Keratinocyte (primary cell): ENCODE measurements at regions not wholly inside any gene's neighbourhood (a gene's known extent, or its start where the extent isn't known, plus 50 kb on each side); places are given as distances from the start of the nearest gene placed in this dataset.
A peak's percentile ranks its signal among the peaks of the same experiment; 100 is the strongest.

ENCODE experiments used
- DNase-seq: peaks from one replicate; pipeline ENCODE4 v3.0.0-alpha.2; 2011; ENCODE audit warnings: low read depth, missing footprints, low spot score
- FAIRE-seq: peaks from 2 replicates; lab custom pipeline; 2011; peaks lifted over from hg19 to GRCh38; lab: Jason Lieb, UNC
- H2AFZ ChIP-seq: 2 replicates; pipeline ENCODE4 v1.6.0; 2012; ENCODE audit warnings: low read length, control low read depth, inconsistent platforms; ENCODE audit not compliant: control insufficient read depth
- H3K27ac ChIP-seq: 2 replicates; pipeline ENCODE4 v1.5.1; 2011; ENCODE audit warnings: low read length; ENCODE audit not compliant: control insufficient read depth, insufficient read depth
- H3K27me3 ChIP-seq: 3 replicates; pipeline ENCODE4 v1.6.0; 2011; ENCODE audit warnings: low read length; ENCODE audit not compliant: control insufficient read depth, insufficient read depth; ENCODE audit errors: extremely low read depth
- H3K36me3 ChIP-seq, 2 experiments: 2 replicates in 1 of 2; 3 replicates in 1 of 2; pipeline ENCODE4 v1.5.1; 2011; ENCODE audit warnings: low read length in 2 of 2, mild to moderate bottlenecking in 1 of 2; ENCODE audit not compliant: control insufficient read depth in 2 of 2, insufficient read depth in 2 of 2; ENCODE audit errors: extremely low read depth in 1 of 2
- H3K4me1 ChIP-seq: 3 replicates; pipeline ENCODE4 v1.5.1; 2011; ENCODE audit warnings: low read length; ENCODE audit not compliant: control insufficient read depth, insufficient read depth; ENCODE audit errors: extremely low read depth
- H3K4me2 ChIP-seq: 3 replicates; pipeline ENCODE4 v1.6.0; 2011; ENCODE audit warnings: low read depth, low read length; ENCODE audit not compliant: control insufficient read depth, insufficient read depth; ENCODE audit errors: extremely low read depth
- H3K4me3 ChIP-seq, 3 experiments: fragments of 200-600 bp in 1 of 3; sonication (generic) in 1 of 3; 2 replicates in 2 of 3; 3 replicates in 1 of 3; pipeline ENCODE4 v1.5.1; 2011 to 2016; ENCODE audit warnings: low read length in 3 of 3, mild to moderate bottlenecking in 3 of 3, control low read depth in 2 of 3, inconsistent platforms in 1 of 3, low read depth in 1 of 3, mixed read lengths in 1 of 3, mixed run types in 1 of 3, moderate library complexity in 1 of 3; ENCODE audit not compliant: control insufficient read depth in 2 of 3, insufficient read depth in 2 of 3; ENCODE audit errors: extremely low read depth in 1 of 3
- H3K79me2 ChIP-seq: 2 replicates; pipeline ENCODE4 v1.6.0; 2012; ENCODE audit warnings: low read length; ENCODE audit not compliant: control insufficient read depth, insufficient read depth
- H3K9ac ChIP-seq: 3 replicates; pipeline ENCODE4 v1.6.0; 2011; ENCODE audit warnings: low read length; ENCODE audit not compliant: control insufficient read depth, insufficient read depth; ENCODE audit errors: extremely low read depth
- H3K9me1 ChIP-seq: 3 replicates; pipeline ENCODE4 v1.6.0; 2011; ENCODE audit warnings: low read length; ENCODE audit not compliant: control insufficient read depth, insufficient read depth; ENCODE audit errors: extremely low read depth
- H3K9me3 ChIP-seq: 2 replicates; pipeline ENCODE4 v1.5.1; 2012; ENCODE audit warnings: low read depth, low read length; ENCODE audit not compliant: control insufficient read depth
- H4K20me1 ChIP-seq: 3 replicates; pipeline ENCODE4 v1.6.0; 2011; ENCODE audit warnings: low read length; ENCODE audit not compliant: control insufficient read depth, insufficient read depth; ENCODE audit errors: extremely low read depth
- CTCF ChIP-seq, 3 experiments: IDR thresholded peaks in 1 of 3; conservative IDR thresholded peaks in 1 of 3; optimal IDR thresholded peaks in 1 of 3; 2 replicates in 2 of 3; 3 replicates in 1 of 3; pipeline versions ENCODE3 to v1.5.1; 2011; ENCODE audit warnings: low read length in 3 of 3, mild to moderate bottlenecking in 3 of 3, moderate library complexity in 2 of 3, control low read depth in 1 of 3, inconsistent platforms in 1 of 3; ENCODE audit not compliant: insufficient read depth in 2 of 3; ENCODE audit errors: extremely low read depth in 1 of 3
- EZH2 ChIP-seq: IDR thresholded peaks from one replicate; pipeline ENCODE4 v1.6.1; 2012; ENCODE audit warnings: inconsistent platforms, mild to moderate bottlenecking, low read length, moderate library complexity
- dilution Hi-C: fragments of 300-500 bp; cut with MboI; formaldehyde crosslinking; loops from one replicate; pipeline ENCODE4 v1.7.0; 2020; ENCODE audit warnings: low sequenced_read_pairs; ENCODE audit not compliant: extremely low pct_ligation_motif_present

GRCh38 chr2:64750001-64750816 is 96.5 kb upstream of the SERTAD2 start:
- no peak for TF ChIP-seq EZH2
- peak in 2 of 3 experiments; percentile 6 for TF ChIP-seq CTCF (optimal IDR thresholded peaks at IDR 0.05 in 1 of 3, IDR thresholded peaks at IDR 0.05 in 1 of 3, conservative IDR thresholded peaks at IDR 0.05 in 1 of 3; ENCODE audit: extremely low read depth in 1 of 3, insufficient read depth in 2 of 3, low read length in 3 of 3)
- Histone ChIP-seq H3K36me3 (no peaks in the 10 kb centered on the region), H3K9me3 (no peaks in the 10 kb centered on the region), H3K9ac (peak overlapping the region; percentile 80), H4K20me1 (no peaks in the 10 kb centered on the region), H3K27ac (peak overlapping the region; percentile 73), H3K4me3 (peak overlapping the region; percentile 66 to 77 (median 74)), H3K27me3 (no peaks in the 10 kb centered on the region), H3K4me2 (peak overlapping the region; percentile 84), H3K79me2 (peaks cover 2% of the 10 kb centered on the region), H3K4me1 (peaks cover 27% of the 10 kb centered on the region), H2AFZ (peak overlapping the region; percentile 88), H3K9me1 (no peaks in the 10 kb centered on the region)
- FAIRE-seq (no peak), DNase-seq (no peak)
- dilution Hi-C loops = no loop called here

- Histone ChIP-seq H3K4me3 (peak overlapping the region; percentile 66 to 77 (median 74)), H3K27me3 (no peaks in the 10 kb centered on the region), H3K9me3 (no peaks in the 10 kb centered on the region), H4K20me1 (no peaks in the 10 kb centered on the region), H3K4me1 (peaks cover 27% of the 10 kb centered on the region), H3K9ac (peak overlapping the region; percentile 80), H3K9me1 (no peaks in the 10 kb centered on the region), H2AFZ (peak overlapping the region; percentile 88), H3K79me2 (no peaks in the 10 kb centered on the region), H3K27ac (peak overlapping the region; percentile 73), H3K36me3 (no peaks in the 10 kb centered on the region), H3K4me2 (peak overlapping the region; percentile 84)
- DNase-seq (peak; percentile 91), FAIRE-seq (no peak)
- TF ChIP-seq EZH2 (no peak), CTCF (optimal IDR thresholded peaks at IDR 0.05 in 1 of 3, IDR thresholded peaks at IDR 0.05 in 1 of 3, conservative IDR thresholded peaks at IDR 0.05 in 1 of 3; ENCODE audit: extremely low read depth in 1 of 3, insufficient read depth in 2 of 3, low read length in 3 of 3) (peak in 2 of 3 experiments; percentile 4 to 44)
- dilution Hi-C loops = no loop called here
Measured at GRCh38 chr2:64750817-64751285, 97.1 kb upstream of the SERTAD2 start.
